Hepatocyte (in vitro differentiated cells): ENCODE measurements at regions not wholly inside any gene's neighbourhood (a gene's known extent, or its start where the extent isn't known, plus 50 kb on each side); places are given as distances from the start of the nearest gene placed in this dataset.

Experiments used
- DNase-seq: peaks from one replicate; pipeline ENCODE4 v3.0.0-alpha.2; 2016; ENCODE audit warnings: low spot score
- H2AFZ ChIP-seq: fragments of 200-600 bp; sonication (generic); 2 replicates; pipeline ENCODE4 v1.6.0; 2016; ENCODE audit warnings: antibody characterized with exemption, mild to moderate bottlenecking
- H3K27ac ChIP-seq: fragments of 200-600 bp; sonication (generic); 2 replicates; pipeline ENCODE4 v1.5.1; 2016; ENCODE audit warnings: mild to moderate bottlenecking
- H3K27me3 ChIP-seq: fragments of 200-600 bp; sonication (generic); 2 replicates; pipeline ENCODE4 v1.6.1; 2016
- H3K36me3 ChIP-seq: fragments of 200-600 bp; sonication (generic); replicated peaks from 2 replicates; pipeline ENCODE4 v1.5.1; 2016; ENCODE audit warnings: low read depth; ENCODE audit not compliant: insufficient read depth
- H3K4me1 ChIP-seq: fragments of 200-600 bp; sonication (generic); 2 replicates; pipeline ENCODE4 v1.5.1; 2016; ENCODE audit warnings: mild to moderate bottlenecking, moderate library complexity; ENCODE audit not compliant: insufficient read depth
- H3K4me2 ChIP-seq: fragments of 200-600 bp; sonication (generic); 2 replicates; pipeline ENCODE4 v1.6.0; 2016
- H3K4me3 ChIP-seq: fragments of 200-600 bp; sonication (generic); 2 replicates; pipeline ENCODE4 v1.5.1; 2016; ENCODE audit warnings: mild to moderate bottlenecking
- H3K79me2 ChIP-seq: fragments of 200-600 bp; sonication (generic); 2 replicates; pipeline ENCODE4 v1.6.0; 2017; ENCODE audit warnings: mild to moderate bottlenecking
- H3K9me2 ChIP-seq: fragments of 200-600 bp; sonication (generic); replicated peaks from 2 replicates; pipeline ENCODE4 v1.6.0; 2017; ENCODE audit warnings: mild to moderate bottlenecking; ENCODE audit not compliant: insufficient read depth
- H3K9me3 ChIP-seq: fragments of 200-600 bp; sonication (generic); 2 replicates; pipeline ENCODE4 v1.5.1; 2016; ENCODE audit warnings: low read depth, mild to moderate bottlenecking
- H4K20me1 ChIP-seq: fragments of 200-600 bp; sonication (generic); 2 replicates; pipeline ENCODE4 v1.6.0; 2016; ENCODE audit warnings: mild to moderate bottlenecking; ENCODE audit not compliant: insufficient read depth, poor library complexity, severe bottlenecking
- CTCF ChIP-seq: fragments of 200-600 bp; sonication (generic); IDR thresholded peaks from 2 replicates; pipeline ENCODE4 v1.5.1; 2016; ENCODE audit warnings: antibody characterized with exemption, mild to moderate bottlenecking; ENCODE audit not compliant: poor library complexity
- EZH2 ChIP-seq: fragments of 200-600 bp; sonication (generic); IDR thresholded peaks from 2 replicates; pipeline ENCODE4 v1.6.1; 2016; ENCODE audit warnings: antibody characterized with exemption, mild to moderate bottlenecking, borderline replicate concordance
- EZH2phosphoT487 ChIP-seq: fragments of 200-600 bp; sonication (generic); IDR thresholded peaks from one replicate; pipeline ENCODE4 v1.6.1; 2018; ENCODE audit warnings: antibody characterized with exemption, mild to moderate bottlenecking, low read depth, moderate library complexity; ENCODE audit not compliant: unreplicated experiment, severe bottlenecking
- WGBS: methylation state at CpG from one replicate; pipeline ENCODE4 v1.1.6; 2016; ENCODE audit warnings: low lambda C conversion rate; ENCODE audit errors: missing lambda C conversion rate; 5-methylcytosine and 5-hydroxymethylcytosine counted together

GRCh38 chr12:4088451-4088850, 185.1 kb upstream of the CCND2 start:
- Histone ChIP-seq H3K9me3 (no peaks in the 10 kb centered on the region), H3K9me2 (no peaks in the 10 kb centered on the region), H3K79me2 (no peaks in the 10 kb centered on the region), H3K36me3 (no peaks in the 10 kb centered on the region), H4K20me1 (no peaks in the 10 kb centered on the region), H3K27me3 (no peaks in the 10 kb centered on the region), H2AFZ (no peak overlapping the region), H3K4me1 (peaks cover 4% of the 10 kb centered on the region), H3K27ac (peak overlapping the region; percentile 61), H3K4me3 (no peak overlapping the region), H3K4me2 (no peak overlapping the region)
- 96% methylated on average over 9 of the region's 9 CpGs for WGBS
- TF ChIP-seq CTCF, result no peak
- TF ChIP-seq EZH2phosphoT487, result no peak
- no peak for TF ChIP-seq EZH2
- no peak for DNase-seq

GRCh38 chr12:4086481-4086880, 187.1 kb upstream of the CCND2 start:
- H3K4me3 ChIP-seq, result no peak overlapping the region
- no peaks in the 10 kb centered on the region for H3K9me2 ChIP-seq
- H3K36me3 ChIP-seq, result no peaks in the 10 kb centered on the region
- H4K20me1 ChIP-seq, result no peaks in the 10 kb centered on the region
- H3K4me2 ChIP-seq, result no peak overlapping the region
- no peak for DNase-seq
- TF ChIP-seq CTCF, result no peak
- no peak for TF ChIP-seq EZH2phosphoT487
- TF ChIP-seq EZH2, result no peak
- 48% methylated on average over 1 of the region's 1 CpG for WGBS
- H3K4me1 ChIP-seq, result peaks cover 4% of the 10 kb centered on the region
- no peaks in the 10 kb centered on the region for H3K79me2 ChIP-seq
- no peak overlapping the region for H3K27ac ChIP-seq
- no peaks in the 10 kb centered on the region for H3K27me3 ChIP-seq
- no peak overlapping the region for H2AFZ ChIP-seq
- no peaks in the 10 kb centered on the region for H3K9me3 ChIP-seq

- Histone ChIP-seq H3K4me1 (peaks cover under 1% of the 10 kb centered on the region), H3K4me3 (no peak overlapping the region), H3K4me2 (no peak overlapping the region), H2AFZ (no peak overlapping the region), H3K27me3 (no peaks in the 10 kb centered on the region), H3K9me2 (no peaks in the 10 kb centered on the region), H3K79me2 (no peaks in the 10 kb centered on the region), H3K36me3 (no peaks in the 10 kb centered on the region), H3K27ac (no peak overlapping the region), H4K20me1 (no peaks in the 10 kb centered on the region), H3K9me3 (no peaks in the 10 kb centered on the region)
- no peak for DNase-seq
- TF ChIP-seq CTCF (no peak), EZH2 (no peak), EZH2phosphoT487 (no peak)
- 90% methylated on average over 8 of the region's 8 CpGs for WGBS
These were observed 189.0 kb upstream of the CCND2 start for GRCh38 chr12:4084573-4084972.
